Heart left ventricle (tissue), 16 donors: ENCODE measurements at regions not wholly inside any gene's neighbourhood (a gene's known extent, or its start where the extent isn't known, plus 50 kb on each side); places are given as distances from the start of the nearest gene placed in this dataset.
A peak's percentile ranks its signal among the peaks of the same experiment; 100 is the strongest.
"Not testable (repeated sequence)": the region's sequence is repeated elsewhere in the genome, so short reads cannot be mapped to it uniquely, and the experiment has no call there.

Experiments
- ATAC-seq, 4 donors: fragments of 200-7000 bp; cut with Tn5 transposase; one replicate each; pipeline ENCODE4 v1.9.1; 2020 to 2022; ENCODE audit warnings: moderate library complexity in 4 of 4, mild to moderate bottlenecking in 3 of 4, moderate number of reproducible peaks in 1 of 4
- DNase-seq, 5 donors: peaks; one replicate each; pipeline ENCODE4 v3.0.0-alpha.2; 2020
- H3K27ac ChIP-seq, 12 donors: fragments of 200-600 bp; sonication (generic) in 4 of 12; one replicate each; pipeline versions ENCODE4 v1.5.0 to v1.8.0; 2016 to 2022; ENCODE audit warnings: mild to moderate bottlenecking in 2 of 12
- H3K27me3 ChIP-seq, 9 donors: fragments of 200-600 bp; sonication (generic) in 2 of 9; one replicate each; pipeline versions ENCODE4 v1.5.1 to v1.8.0; 2016 to 2022; ENCODE audit warnings: mild to moderate bottlenecking in 3 of 9
- H3K36me3 ChIP-seq, 9 donors: fragments of 200-600 bp; sonication (generic) in 2 of 9; one replicate each; pipeline versions ENCODE4 v1.5.0 to v1.8.0; 2018 to 2022; ENCODE audit warnings: mild to moderate bottlenecking in 2 of 9
- H3K4me1 ChIP-seq, 12 donors: fragments of 200-600 bp; sonication (generic) in 4 of 12; one replicate each; pipeline versions ENCODE4 v1.5.0 to v1.8.0; 2016 to 2022; ENCODE audit warnings: mild to moderate bottlenecking in 3 of 12
- H3K4me3 ChIP-seq, 12 donors: fragments of 200-600 bp; sonication (generic) in 4 of 12; one replicate each; pipeline versions ENCODE4 v1.5.0 to v1.8.0; 2017 to 2022; ENCODE audit warnings: mild to moderate bottlenecking in 9 of 12, moderate library complexity in 4 of 12
- H3K9me3 ChIP-seq, 12 donors: fragments of 200-600 bp; sonication (generic) in 4 of 12; one replicate each; pipeline versions ENCODE4 v1.5.0 to v1.8.0; 2016 to 2022; ENCODE audit warnings: mild to moderate bottlenecking in 1 of 12
- CTCF ChIP-seq, 12 donors: fragments of 200-600 bp; sonication (generic) in 4 of 12; IDR thresholded peaks; one replicate each; pipeline versions ENCODE4 v1.5.0 to v1.8.0; 2018 to 2022; ENCODE audit warnings: antibody characterized with exemption in 12 of 12, mild to moderate bottlenecking in 5 of 12
- POLR2A ChIP-seq, 2 donors: fragments of 450-650 bp; IDR thresholded peaks; one replicate each; pipeline ENCODE4 v1.6.1; 2017; ENCODE audit warnings: antibody characterized with exemption in 2 of 2, mild to moderate bottlenecking in 2 of 2, moderate library complexity in 2 of 2
- WGBS, 4 donors: extraction: QIAGEN DNeasy Blood & Tissue Kit in 2 of 4; methylation state at CpG; one replicate each; pipeline versions ENCODE4 v1.1.5 to v1.1.7; 2013 to 2018; 5-methylcytosine and 5-hydroxymethylcytosine counted together
- intact Hi-C, 10 donors: fragments of 100-400 bp; cut with DNase I; formaldehyde crosslinking; loops; one replicate each; pipeline versions ENCODE4 v1.11.1 to v1.14.2; 2022
- donor health status: ischemic (EF 13 %, LVEDD 7.1; RV severe dilation, severe dysfunction).
- donor health status: healthy with polysubstance abuse.
- donor health status: DM: no; HTN: yes; CAD: no.
- donor health status: DM: no; HTN: no; CAD: no.
- donor health status: ischemic (EF 25% LVEDD 6.9; RV normal size, moderate dysfunction).
- donor health status: ischemic (EF 25% LVEDD 5.7; RV mildly dilated, moderate dysfunction).
- donor health status: healthy.
- donor health status: DM: yes; HTN: yes; CAD: no.
- donor health status: ischemic (EF 35%, LVEDD 5.7; RV mildly dilated, moderate dysfunction).
- donor health status: nonischemic (EF 11% LVEDD 7.7; RV severe dilation, severe dysfunction).
- donor health status: DM: yes; HTN: yes; CAD: no.
- donor health status: PGD.
- donor health status: ischemic (EF 29% LVEDD 5.4; RV normal size, mild dysfunction).
- donor health status: nonischemic (EF 23%, LVEDD 6.1; RV moderate dilation, normal function).

- peak in 1 of 12 donors; percentile 8 for TF ChIP-seq CTCF (IDR thresholded peaks at IDR 0.05)
- ATAC-seq, H3K4me3 ChIP-seq, intact Hi-C loops, H3K4me1 ChIP-seq, H3K36me3 ChIP-seq, DNase-seq, H3K27me3 ChIP-seq, H3K9me3 ChIP-seq, H3K27ac ChIP-seq: not testable (repeated sequence)
- 44 to 53% (median 48%) methylated on average over 1 of the region's 1 CpG for WGBS, 4 donors
Measured at GRCh38 chr6:60935970-60936369, 1350.1 kb downstream of the KHDRBS2 start.

DNA sequence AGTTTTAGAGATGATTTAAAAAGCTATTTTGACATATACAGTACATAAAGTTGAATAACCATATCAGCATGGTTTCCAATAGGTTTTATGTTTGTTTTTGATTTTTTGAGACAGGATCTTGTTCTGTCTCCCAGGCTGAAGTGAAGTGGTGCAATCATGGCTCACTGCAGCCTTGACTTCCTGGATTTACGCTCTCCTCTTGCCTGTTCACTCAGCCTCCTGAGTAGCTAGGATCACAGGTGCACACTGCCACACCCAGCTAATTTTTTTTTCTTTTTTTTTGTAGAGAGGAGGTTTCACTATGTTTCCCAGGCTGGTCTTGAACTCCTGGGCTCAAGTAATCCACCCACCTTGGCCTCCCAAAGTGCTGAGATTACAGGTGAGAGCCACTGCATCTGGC lies 1366.4 kb downstream of the KHDRBS2 start:
- H3K9me3 ChIP-seq, ATAC-seq, H3K4me3 ChIP-seq, H3K27me3 ChIP-seq, H3K27ac ChIP-seq, DNase-seq, H3K4me1 ChIP-seq, intact Hi-C loops, H3K36me3 ChIP-seq: not testable (repeated sequence)
- 71 to 82% (median 76%) methylated on average over 1 of the region's 1 CpG for WGBS, 4 donors

- 78 to 87% (median 82%) methylated on average over 6 of the region's 6 CpGs for WGBS, 4 donors
- H3K27me3 ChIP-seq, H3K4me3 ChIP-seq, DNase-seq, H3K4me1 ChIP-seq, H3K36me3 ChIP-seq, H3K27ac ChIP-seq, ATAC-seq, intact Hi-C loops: not testable (repeated sequence)
- peaks cover 0 to 16% (median 2%) of the 10 kb centered on the region in 12 donors for H3K9me3 ChIP-seq
Measured at GRCh38 chr6:60903860-60904259, 1382.2 kb downstream of the KHDRBS2 start.

GRCh38 chr6:60893374-60893773 lies 1392.7 kb downstream of the KHDRBS2 start:
- intact Hi-C loops, ATAC-seq: not testable (repeated sequence)
- WGBS, 4 donors = 84 to 97% (median 93%) methylated on average over 1 of the region's 1 CpG

GRCh38 chr6:60891606-60892005 lies 1394.4 kb downstream of the KHDRBS2 start:
- peaks cover 0 to 6% (median 0%) of the 10 kb centered on the region in 12 donors for H3K9me3 ChIP-seq
- no peak overlapping the region for H3K4me3 ChIP-seq
- ATAC-seq = no peak
- DNase-seq = no peak
- H3K4me1 ChIP-seq = no peaks in the 10 kb centered on the region
- WGBS, 4 donors = 67 to 82% (median 75%) methylated on average over 1 of the region's 1 CpG
- TF ChIP-seq POLR2A (IDR thresholded peaks at IDR 0.05) = no peak
- no peak for TF ChIP-seq CTCF (IDR thresholded peaks at IDR 0.05)
- no peaks in the 10 kb centered on the region for H3K27me3 ChIP-seq
- intact Hi-C loops = no loop called here
- H3K27ac ChIP-seq = no peak overlapping the region
- H3K36me3 ChIP-seq = no peaks in the 10 kb centered on the region

More at GRCh38 chr6:60893374-60893773, 1392.7 kb downstream of the KHDRBS2 start:
- H3K9me3 ChIP-seq, H3K4me1 ChIP-seq, H3K27me3 ChIP-seq, H3K4me3 ChIP-seq, DNase-seq, H3K27ac ChIP-seq, H3K36me3 ChIP-seq: not testable (repeated sequence)

DNA sequence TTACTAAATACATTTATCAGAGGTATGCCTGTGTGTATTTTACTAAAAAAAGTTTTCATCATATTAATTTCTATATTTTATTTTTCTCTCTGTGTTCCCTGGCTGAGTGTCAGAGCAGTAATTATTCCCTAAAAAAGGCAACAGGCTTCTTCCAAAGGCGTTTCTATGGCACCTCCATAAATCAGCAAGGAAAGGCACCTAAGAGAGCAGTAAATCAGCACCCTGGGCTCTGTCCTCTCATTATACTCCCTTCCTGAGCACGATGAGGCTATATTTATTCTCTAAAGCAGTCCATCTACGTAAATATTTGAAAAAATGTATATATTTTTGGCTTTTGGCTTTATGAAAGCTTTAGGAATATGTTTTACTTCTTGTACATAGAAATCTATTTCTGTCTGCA lies 1408.6 kb downstream of the KHDRBS2 start:
- H3K27ac ChIP-seq, H3K4me3 ChIP-seq, H3K36me3 ChIP-seq, H3K4me1 ChIP-seq, H3K9me3 ChIP-seq, DNase-seq, ATAC-seq, intact Hi-C loops, H3K27me3 ChIP-seq: not testable (repeated sequence)
- WGBS, 4 donors = 41 to 57% (median 48%) methylated on average over 3 of the region's 3 CpGs

DNA sequence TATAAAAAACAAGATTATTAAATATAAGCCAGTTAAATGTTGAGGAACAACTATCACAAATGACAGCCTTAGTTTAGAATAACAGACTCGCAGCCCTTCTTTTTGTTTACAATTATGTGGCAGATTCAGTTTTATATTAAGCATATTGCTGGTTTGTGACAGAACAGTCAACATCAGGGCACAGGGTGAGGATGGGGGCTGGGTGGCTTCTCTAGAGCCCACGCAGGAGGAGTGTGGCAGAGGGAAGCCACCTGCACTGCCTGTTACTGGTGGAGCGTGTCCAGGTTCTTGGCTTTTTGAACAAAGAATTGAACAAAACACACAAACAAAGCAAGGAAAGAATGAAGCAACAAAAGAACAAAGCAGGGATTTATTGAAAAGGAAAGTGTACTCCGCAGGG lies 1415.2 kb downstream of the KHDRBS2 start:
- H3K27me3 ChIP-seq, H3K27ac ChIP-seq, H3K4me1 ChIP-seq, intact Hi-C loops, ATAC-seq, DNase-seq, H3K4me3 ChIP-seq, H3K9me3 ChIP-seq, H3K36me3 ChIP-seq: not testable (repeated sequence)
- 71 to 84% (median 76%) methylated on average over 4 of the region's 4 CpGs for WGBS, 4 donors
